Stomach (tissue), 4 donors: ENCODE measurements at regions not wholly inside any gene's neighbourhood (a gene's known extent, or its start where the extent isn't known, plus 50 kb on each side); places are given as distances from the start of the nearest gene placed in this dataset.

Experiments
- CTCF ChIP-seq, 7 experiments: fragments of 450-650 bp in 4 of 7; fragments of 200-600 bp in 3 of 7; sonication (generic) in 3 of 7; IDR thresholded peaks; one replicate each; pipeline ENCODE4 v1.5.1; 2016 to 2019; ENCODE audit warnings: antibody characterized with exemption in 7 of 7, control low read depth in 2 of 7, mild to moderate bottlenecking in 1 of 7
- EP300 ChIP-seq: sonication (generic); formaldehyde crosslinking; IDR thresholded peaks from one replicate; pipeline ENCODE4 v1.6.1; 2017; ENCODE audit warnings: antibody characterized with exemption
- POLR2A ChIP-seq, 4 donors: fragments of 450-650 bp; IDR thresholded peaks; one replicate each; pipeline ENCODE4 v1.6.1; 2016; ENCODE audit warnings: antibody characterized with exemption in 4 of 4, control low read depth in 2 of 4, mild to moderate bottlenecking in 1 of 4, moderate library complexity in 1 of 4

DNA sequence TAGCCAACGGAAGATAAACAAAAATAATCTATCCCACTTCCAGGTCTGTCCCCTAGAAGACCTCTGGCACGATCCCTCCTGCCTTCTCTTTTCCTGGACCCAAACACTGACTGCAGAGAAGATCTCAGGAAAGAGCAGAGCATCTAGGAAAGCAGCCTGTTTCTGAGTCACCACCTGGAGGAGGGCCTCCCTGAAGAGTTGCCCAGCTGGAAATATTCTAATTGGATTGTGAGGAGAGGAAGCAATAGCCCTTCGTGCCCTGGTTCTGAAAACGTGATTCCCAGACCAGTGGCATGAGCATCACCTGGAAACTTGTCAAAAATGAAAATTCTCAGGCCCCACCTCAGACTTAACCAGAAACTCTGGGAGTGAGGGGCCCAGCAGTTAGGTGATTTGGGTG lies 411.1 kb downstream of the SETD4 start:
- TF ChIP-seq CTCF (IDR thresholded peaks at IDR 0.05) (no peak), POLR2A (IDR thresholded peaks at IDR 0.05) (no peak), EP300 (no peak)
